Activated CD4-positive, alpha-beta T cell treated with anti-CD3 and anti-CD28 coated beads, Interleukin-2, amount 50 U/mL, for 16 hours (primary cell): ENCODE measurements at regions not wholly inside any gene's neighbourhood (a gene's known extent, or its start where the extent isn't known, plus 50 kb on each side); places are given as distances from the start of the nearest gene placed in this dataset.

Experiments used
- DNase-seq: peaks from one replicate; pipeline ENCODE4 v3.0.0-alpha.2; 2020

- DNase-seq: no peak
Observed at GRCh38 chr13:106295971-106296370, 239.5 kb downstream of the EFNB2 start.

DNA sequence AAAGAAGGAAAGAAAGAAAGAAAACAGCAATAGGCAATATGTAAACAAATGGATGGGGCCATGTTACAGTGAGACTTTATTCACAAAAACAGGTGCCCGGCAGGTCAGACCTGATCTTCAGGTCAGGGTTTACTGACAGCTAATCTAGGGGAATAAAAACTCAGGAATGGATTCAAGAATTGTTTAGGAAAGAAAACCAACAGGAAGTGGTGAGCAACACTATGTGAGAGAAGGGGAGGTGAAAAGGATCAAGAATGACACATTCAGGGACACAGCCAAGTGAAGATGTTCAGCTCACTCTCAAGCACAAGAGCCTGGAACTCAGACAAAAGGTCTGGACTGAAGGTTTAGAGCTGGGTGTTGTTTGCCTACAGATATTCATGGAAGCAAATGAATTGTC lies 244.5 kb downstream of the EFNB2 start:
- no peak for DNase-seq

GRCh38 chr13:106287351-106287750 lies 248.1 kb downstream of the EFNB2 start:
- no peak for DNase-seq

DNA sequence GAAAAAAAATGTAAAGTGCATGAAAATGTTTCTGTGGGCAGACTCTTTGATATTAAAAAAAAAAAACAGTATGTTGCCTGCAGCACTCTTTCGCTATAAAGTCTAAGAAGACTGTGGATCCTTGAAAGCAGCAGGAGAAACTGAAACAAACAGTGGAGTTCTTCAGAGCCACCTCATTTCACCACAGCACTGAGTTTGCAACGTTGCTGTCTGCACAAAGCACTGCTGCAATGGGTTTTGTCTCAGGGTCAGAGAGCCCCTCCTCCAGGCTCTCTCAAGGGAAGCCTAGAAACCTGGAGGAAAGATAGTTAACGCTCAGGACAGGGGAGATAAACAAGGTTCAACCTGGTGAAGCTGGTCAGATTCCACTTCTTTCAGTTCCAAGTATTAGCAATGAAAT lies 248.7 kb downstream of the EFNB2 start:
- no peak for DNase-seq

- no peak for DNase-seq
Observed at GRCh38 chr13:106284358-106284757, 251.1 kb downstream of the EFNB2 start.

GRCh38 chr13:106281426-106281825 lies 254.0 kb downstream of the EFNB2 start:
- no peak for DNase-seq

- no peak for DNase-seq
Observed at GRCh38 chr13:106277484-106278154, 257.8 kb downstream of the EFNB2 start.

DNA sequence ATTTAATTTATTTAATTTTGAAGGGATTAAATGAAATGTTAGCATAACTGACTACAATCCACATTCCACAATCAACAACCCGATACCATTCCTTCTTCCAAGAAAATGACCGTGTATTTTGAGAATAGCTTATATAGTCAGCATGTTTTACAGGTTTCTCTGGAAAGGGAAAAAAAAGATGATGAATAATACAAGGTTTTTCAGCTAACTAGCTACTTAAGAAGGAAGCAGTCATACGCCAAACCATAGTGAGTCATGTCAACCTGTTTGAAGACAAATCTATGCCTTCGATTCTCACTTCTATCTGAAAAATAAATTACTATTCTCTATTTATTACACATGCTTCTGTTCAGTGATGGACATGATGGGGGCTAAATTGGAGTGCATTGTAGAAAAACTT lies 258.6 kb downstream of the EFNB2 start:
- DNase-seq: no peak

DNA sequence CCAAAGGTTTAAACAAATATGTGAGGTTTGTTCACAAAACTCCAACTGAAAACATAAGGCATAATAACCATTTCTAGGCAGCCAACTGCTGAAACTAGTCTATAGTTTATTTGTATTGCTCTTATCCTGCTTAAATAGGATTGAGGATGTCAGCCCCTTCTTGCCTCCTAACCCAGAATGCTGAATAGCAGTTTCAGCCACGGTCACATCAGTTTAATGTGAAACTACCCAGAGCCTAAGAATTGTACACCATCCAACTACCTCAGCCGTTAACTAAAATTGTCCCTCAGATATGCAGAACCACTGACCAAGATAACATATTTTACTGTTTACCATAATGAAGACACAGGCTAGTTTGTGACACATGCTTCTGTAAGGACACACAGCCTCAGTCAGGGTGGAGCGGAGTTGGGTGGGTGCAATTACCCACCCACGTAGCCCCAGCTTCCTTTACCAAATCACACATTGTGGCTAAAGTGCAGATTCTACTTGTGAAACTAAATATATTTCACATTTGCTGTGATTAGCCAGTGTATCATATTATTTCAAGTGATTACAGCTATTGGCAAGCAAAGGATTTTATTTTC lies 259.9 kb downstream of the EFNB2 start:
- DNase-seq: no peak

DNA sequence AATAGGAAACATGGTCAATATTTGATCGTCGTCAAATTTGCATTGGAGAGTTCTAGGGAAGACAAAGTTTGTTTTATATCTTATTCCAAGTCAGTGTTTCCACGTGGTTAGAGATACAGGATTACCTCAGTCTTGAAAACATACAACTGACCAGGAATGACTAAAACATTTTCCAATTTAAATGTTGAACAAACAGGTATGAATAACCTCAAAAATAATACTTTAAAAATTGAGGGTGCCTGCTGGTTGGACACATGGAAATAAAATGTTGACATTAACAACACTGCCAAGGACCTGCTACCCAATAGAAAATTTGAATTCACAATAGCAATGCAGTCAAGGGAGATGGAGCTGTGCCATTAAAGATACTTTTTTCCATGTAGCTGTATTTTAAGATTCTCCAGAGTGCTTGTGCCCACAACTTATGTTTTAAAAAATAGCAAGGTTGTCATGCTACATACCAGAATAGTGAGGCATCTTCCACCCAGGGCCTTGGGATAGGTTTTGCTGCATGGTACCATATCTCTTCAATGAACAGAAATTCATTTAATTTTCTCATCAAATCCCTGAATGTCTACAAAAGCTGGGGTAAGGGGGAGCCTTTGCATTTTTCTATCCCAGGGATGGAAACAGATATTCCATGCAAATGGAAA lies 260.8 kb downstream of the EFNB2 start:
- DNase-seq: no peak

- no peak for DNase-seq
Observed at GRCh38 chr13:106263801-106264200, 271.7 kb downstream of the EFNB2 start.

DNA sequence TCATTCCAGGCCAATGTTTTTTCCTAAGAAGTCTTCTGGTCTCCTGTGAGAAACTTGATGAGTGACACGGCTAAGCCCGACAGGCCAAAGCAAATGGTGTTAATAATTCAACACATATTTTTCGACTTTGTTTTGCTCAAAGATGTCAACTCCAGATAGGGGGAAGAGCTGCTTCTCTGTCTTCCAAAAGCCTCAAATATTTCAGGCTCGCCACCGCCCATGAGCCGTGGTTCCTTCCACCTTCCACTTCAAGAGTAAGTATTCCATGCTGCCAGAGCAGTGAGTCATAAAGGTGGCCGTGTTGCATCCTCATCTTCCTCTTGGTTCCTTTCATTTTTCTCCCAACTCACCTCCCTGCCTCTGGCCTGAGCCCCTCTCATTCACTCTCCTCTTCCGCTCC lies 272.6 kb downstream of the EFNB2 start:
- DNase-seq: no peak

DNA sequence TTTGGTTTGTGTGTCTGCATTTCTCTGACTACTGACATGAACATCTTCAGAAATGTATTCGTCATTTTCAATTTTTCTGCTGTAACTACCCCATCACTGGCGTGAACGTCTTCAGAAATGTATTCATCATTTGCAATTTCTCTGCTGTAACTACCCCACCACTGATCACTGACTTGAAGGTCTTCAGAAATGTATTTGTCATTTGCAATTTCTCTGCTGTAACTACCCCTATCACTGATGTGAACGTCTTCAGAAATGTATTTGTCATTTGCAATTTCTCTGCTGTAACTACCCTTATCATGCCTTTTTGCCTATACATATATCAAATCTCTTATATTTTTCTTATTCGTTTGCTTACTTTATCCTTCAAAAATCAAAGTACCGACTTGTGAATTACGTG lies 274.0 kb downstream of the EFNB2 start:
- no peak for DNase-seq

- DNase-seq: no peak
Observed at GRCh38 chr13:106260352-106260751, 275.1 kb downstream of the EFNB2 start.

DNA sequence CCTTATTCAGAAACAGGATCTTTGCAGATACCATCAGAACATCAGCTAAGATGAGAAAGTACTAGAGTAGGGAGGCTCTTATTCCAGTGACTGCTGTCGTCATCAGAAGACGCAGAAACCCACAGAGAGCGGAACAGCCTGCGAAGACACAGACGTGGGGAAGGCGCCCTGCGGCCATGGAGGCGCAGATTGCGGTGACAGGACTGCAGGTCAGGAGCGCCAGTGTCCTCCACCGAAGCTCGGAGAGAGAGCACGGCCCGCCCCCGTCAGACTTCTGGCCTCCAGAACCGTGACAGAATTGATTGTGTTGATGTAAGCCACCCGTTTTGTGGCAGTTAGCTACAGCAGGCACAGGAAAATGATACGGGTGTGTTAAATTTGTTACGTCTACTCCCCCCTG lies 275.5 kb downstream of the EFNB2 start:
- DNase-seq: no peak

DNA sequence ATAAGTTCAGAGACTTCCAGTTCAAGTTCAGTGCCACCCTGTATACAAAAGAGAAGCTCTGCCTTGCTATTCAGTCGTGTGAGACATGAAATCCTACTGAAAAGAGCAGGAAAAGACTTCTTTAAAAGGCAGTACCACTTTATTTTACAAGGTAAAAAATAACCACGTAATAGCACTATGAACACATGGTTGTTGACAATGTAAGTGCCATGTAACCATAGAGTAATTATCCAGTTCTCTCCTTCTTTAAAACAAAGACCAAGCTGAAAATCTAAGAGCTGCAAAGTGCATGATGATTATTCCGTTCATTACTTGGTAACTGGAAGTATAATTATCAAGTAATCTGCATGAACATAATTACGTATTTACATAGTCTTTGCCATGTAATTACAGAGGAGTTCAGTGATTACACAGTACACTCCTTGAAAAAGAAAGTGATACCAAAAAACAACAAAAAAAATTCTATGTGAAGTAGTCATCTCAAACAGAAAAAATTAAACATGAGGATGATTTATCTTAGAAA lies 288.7 kb downstream of the EFNB2 start:
- DNase-seq: no peak

- no peak for DNase-seq
Observed at GRCh38 chr13:106246242-106246641, 289.2 kb downstream of the EFNB2 start.

GRCh38 chr13:106243011-106243565 lies 292.4 kb downstream of the EFNB2 start:
- no peak for DNase-seq

DNA sequence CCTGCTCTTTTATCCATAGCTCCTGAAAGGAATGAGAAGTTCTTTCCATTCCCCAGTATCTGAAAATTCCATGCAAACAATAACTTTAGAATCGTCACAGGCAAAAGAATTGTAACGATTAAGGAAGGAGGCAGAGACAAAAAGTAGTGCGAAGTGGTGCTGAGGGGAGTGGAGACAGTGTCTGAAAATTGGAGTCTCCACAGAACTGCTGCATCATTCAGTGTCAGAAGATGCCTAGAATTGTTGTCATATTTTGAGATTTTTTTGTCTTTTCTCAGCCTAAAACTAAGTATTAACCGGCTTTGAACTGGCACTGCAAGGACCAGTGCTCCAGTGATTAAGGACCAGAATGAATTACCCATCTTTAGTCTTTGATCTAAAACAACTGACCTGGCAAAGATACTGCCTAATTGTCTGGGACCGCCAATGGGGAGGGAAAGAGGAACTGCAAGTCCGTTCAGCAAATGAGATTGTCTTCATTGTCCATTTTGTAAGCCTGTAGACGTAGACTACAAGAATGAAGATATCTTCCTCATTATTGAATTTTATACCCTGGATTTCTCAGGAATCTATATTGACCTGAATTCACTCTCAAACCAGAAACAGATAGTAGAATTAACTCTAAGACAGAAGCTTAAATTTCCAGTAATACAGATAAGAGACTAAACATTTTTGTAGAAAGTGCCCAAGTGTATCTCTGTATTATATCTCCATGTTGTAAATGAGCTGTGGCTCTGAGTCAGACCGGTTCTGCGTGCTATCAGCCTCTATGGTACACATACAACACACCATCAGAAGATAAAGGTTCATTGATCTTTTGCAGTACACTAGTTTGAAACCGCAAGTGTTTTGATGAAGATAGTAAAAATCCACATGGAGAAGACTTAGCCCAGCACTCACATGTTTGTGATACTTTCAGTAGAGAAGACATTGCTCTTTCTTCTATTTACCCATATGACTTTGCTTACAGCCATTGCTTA lies 293.2 kb downstream of the EFNB2 start:
- no peak for DNase-seq

DNA sequence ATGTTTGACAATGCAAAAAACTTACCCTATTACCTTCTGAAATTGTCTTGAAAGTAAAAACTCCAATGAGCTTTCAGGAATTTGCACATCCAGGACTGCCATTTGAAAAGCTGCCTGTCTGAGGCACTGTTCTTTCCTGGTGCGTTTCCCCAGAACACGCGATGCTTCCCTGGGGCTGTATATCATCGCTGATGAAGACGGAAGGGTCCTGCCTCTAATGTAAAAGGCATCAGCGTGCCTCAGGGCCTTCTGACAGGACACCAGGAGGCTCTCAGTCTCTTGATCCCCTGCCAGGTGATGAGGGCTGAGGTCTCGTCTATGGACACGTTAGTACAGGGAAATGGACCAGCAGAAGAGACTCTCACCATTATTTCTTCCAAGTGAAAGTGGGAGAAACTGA lies 296.8 kb downstream of the EFNB2 start:
- DNase-seq: no peak

GRCh38 chr13:106234636-106235035 lies 300.8 kb downstream of the EFNB2 start:
- DNase-seq: no peak

GRCh38 chr13:106233134-106233735 lies 302.2 kb downstream of the EFNB2 start:
- no peak for DNase-seq
